Activated naive CD4-positive, alpha-beta T cell treated with anti-CD3 and anti-CD28 coated beads, Interleukin-2, amount 10 ng/mL, durations not matched to agents 7 days and 5 days (primary cell): ENCODE measurements at regions not wholly inside any gene's neighbourhood (a gene's known extent, or its start where the extent isn't known, plus 50 kb on each side); places are given as distances from the start of the nearest gene placed in this dataset.

Experiments used
- CTCF ChIA-PET: fragments of 350-600 bp; sonication (Branson Sonifier 250); formaldehyde crosslinking; loops from one replicate; lab custom pipeline; 2021; ENCODE audit warnings: antibody characterized with exemption; lab: Charles Lee
- DNase-seq: peaks from one replicate; pipeline ENCODE4 v3.0.0-alpha.2; 2020
- H3K27ac Mint-ChIP-seq: one replicate; pipeline ENCODE4 v1.8.0; 2021; ENCODE audit warnings: mild to moderate bottlenecking, moderate library complexity, mixed read lengths
- H3K27me3 Mint-ChIP-seq: one replicate; pipeline ENCODE4 v1.8.0; 2021; ENCODE audit warnings: mild to moderate bottlenecking, mixed read lengths
- H3K36me3 Mint-ChIP-seq: one replicate; pipeline ENCODE4 v1.8.0; 2021; ENCODE audit warnings: mixed read lengths
- H3K4me1 Mint-ChIP-seq: one replicate; pipeline ENCODE4 v1.8.0; 2021; ENCODE audit warnings: mixed read lengths
- H3K4me3 Mint-ChIP-seq: one replicate; pipeline ENCODE4 v1.8.0; 2021; ENCODE audit warnings: mild to moderate bottlenecking, moderate library complexity, mixed read lengths
- H3K9me3 Mint-ChIP-seq: one replicate; pipeline ENCODE4 v1.8.0; 2021; ENCODE audit warnings: mixed read lengths

- no peak overlapping the region for H3K27ac Mint-ChIP-seq
- CTCF ChIA-PET = no interaction called here
- H3K4me1 Mint-ChIP-seq = no peaks in the 10 kb centered on the region
- H3K4me3 Mint-ChIP-seq = no peak overlapping the region
- H3K27me3 Mint-ChIP-seq = peaks cover 18% of the 10 kb centered on the region
- H3K9me3 Mint-ChIP-seq = no peaks in the 10 kb centered on the region
- H3K36me3 Mint-ChIP-seq = no peaks in the 10 kb centered on the region
- DNase-seq = no peak
Observed at GRCh38 chr2:41932241-41933045, 115.4 kb upstream of the PKDCC start.

DNA sequence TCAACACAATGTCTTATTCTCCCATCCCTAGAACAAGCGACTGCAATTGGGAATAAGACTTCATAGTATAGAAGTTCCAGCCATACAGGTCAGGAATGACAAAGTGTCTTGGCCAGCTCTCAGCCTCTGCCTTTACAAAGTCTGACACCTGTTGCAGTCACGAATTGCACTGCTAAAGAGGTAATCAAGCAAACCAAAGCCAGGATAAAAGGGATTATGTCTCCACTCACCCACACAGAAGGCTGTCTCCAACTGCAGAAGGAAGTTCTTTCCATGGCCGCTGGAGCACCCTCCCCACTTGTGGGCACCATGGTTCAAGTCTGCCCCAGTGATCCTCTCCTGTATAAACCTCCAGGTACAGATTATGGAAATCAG lies 114.8 kb upstream of the PKDCC start:
- no peaks in the 10 kb centered on the region for H3K36me3 Mint-ChIP-seq
- CTCF ChIA-PET = no interaction called here
- no peaks in the 10 kb centered on the region for H3K9me3 Mint-ChIP-seq
- peaks cover 18% of the 10 kb centered on the region for H3K27me3 Mint-ChIP-seq
- no peaks in the 10 kb centered on the region for H3K4me1 Mint-ChIP-seq
- DNase-seq = no peak
- H3K27ac Mint-ChIP-seq = no peak overlapping the region
- H3K4me3 Mint-ChIP-seq = no peak overlapping the region

DNA sequence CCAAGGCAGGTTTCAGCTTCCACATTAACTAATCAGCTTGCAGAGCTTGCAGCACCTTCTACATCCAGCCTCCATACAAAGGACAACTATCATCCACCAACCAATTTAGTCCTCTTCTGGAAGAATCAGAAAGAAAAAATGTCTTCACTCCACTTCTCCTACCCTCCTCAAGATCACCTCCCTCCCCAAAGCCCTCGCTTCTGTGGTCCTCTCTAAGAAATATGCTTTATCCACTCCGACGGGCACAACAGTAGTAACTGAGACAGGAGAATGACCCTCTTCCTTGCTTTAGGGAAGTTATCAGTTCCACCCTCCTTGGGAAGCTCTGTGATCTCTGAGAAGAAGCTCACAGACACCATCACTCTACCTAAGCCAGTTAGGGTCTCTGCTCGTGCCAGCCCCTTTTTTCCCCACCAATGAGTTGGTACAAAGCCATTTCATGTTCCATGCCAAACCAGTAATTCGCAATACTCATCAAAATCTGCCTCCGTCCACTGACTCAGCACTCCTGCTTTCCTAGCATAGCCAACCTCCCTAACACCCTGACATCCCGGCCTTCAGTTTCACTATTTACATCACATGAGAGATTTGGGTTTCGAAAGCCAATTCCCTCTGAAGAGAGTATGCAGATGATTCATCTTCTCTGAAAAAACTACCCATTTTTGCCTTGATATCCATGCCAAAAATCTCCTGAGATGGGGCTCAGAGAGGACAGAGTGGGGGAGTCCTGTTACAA lies 114.1 kb upstream of the PKDCC start:
- no peak for DNase-seq
- CTCF ChIA-PET = no interaction called here
- Mint-ChIP-seq H3K4me1 (no peaks in the 10 kb centered on the region), H3K36me3 (no peaks in the 10 kb centered on the region), H3K9me3 (no peaks in the 10 kb centered on the region), H3K4me3 (no peak overlapping the region), H3K27me3 (peaks cover 18% of the 10 kb centered on the region), H3K27ac (no peak overlapping the region)

- no peaks in the 10 kb centered on the region for H3K9me3 Mint-ChIP-seq
- no peaks in the 10 kb centered on the region for H3K36me3 Mint-ChIP-seq
- DNase-seq = no peak
- no peak overlapping the region for H3K4me3 Mint-ChIP-seq
- no peak overlapping the region for H3K27ac Mint-ChIP-seq
- CTCF ChIA-PET = no interaction called here
- no peaks in the 10 kb centered on the region for H3K4me1 Mint-ChIP-seq
- peaks cover 18% of the 10 kb centered on the region for H3K27me3 Mint-ChIP-seq
Observed at GRCh38 chr2:41934329-41934958, 113.4 kb upstream of the PKDCC start.

DNA sequence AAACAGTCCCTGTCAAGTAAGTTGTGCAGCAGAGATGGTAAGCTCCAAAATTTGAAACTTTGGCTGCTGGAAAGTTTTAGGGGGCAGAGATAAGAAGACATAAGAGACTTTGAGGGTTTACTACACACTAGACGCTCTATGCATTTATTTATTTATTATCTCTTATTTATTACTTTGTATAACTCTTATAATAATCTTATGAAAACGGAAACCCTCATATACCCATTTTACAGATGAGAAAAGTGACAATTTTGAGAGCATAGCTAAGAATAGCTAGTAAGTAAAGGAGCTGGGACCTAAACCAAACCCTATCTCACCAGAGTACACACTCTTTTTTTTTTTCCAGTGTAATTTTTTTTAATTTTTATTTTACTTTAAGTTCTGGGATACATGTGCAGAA lies 112.8 kb upstream of the PKDCC start:
- no peaks in the 10 kb centered on the region for H3K36me3 Mint-ChIP-seq
- H3K4me3 Mint-ChIP-seq = no peak overlapping the region
- CTCF ChIA-PET = interaction anchor here (1.0 kb wide), 1 partner anchor 10 kb away, joined by 3 read pairs; no protein-coding TSS in a partner anchor
- no peaks in the 10 kb centered on the region for H3K4me1 Mint-ChIP-seq
- H3K27ac Mint-ChIP-seq = no peak overlapping the region
- peaks cover 18% of the 10 kb centered on the region for H3K27me3 Mint-ChIP-seq
- no peaks in the 10 kb centered on the region for H3K9me3 Mint-ChIP-seq
- DNase-seq = no peak

- H3K27ac Mint-ChIP-seq = no peak overlapping the region
- CTCF ChIA-PET = interaction anchor here (1.0 kb wide), 1 partner anchor 11 kb away, joined by 3 read pairs; no protein-coding TSS in a partner anchor
- H3K4me1 Mint-ChIP-seq = no peaks in the 10 kb centered on the region
- no peak for DNase-seq
- no peaks in the 10 kb centered on the region for H3K9me3 Mint-ChIP-seq
- no peak overlapping the region for H3K4me3 Mint-ChIP-seq
- H3K36me3 Mint-ChIP-seq = no peaks in the 10 kb centered on the region
- H3K27me3 Mint-ChIP-seq = peaks cover 18% of the 10 kb centered on the region
Observed at GRCh38 chr2:41935825-41936224, 112.0 kb upstream of the PKDCC start.

DNA sequence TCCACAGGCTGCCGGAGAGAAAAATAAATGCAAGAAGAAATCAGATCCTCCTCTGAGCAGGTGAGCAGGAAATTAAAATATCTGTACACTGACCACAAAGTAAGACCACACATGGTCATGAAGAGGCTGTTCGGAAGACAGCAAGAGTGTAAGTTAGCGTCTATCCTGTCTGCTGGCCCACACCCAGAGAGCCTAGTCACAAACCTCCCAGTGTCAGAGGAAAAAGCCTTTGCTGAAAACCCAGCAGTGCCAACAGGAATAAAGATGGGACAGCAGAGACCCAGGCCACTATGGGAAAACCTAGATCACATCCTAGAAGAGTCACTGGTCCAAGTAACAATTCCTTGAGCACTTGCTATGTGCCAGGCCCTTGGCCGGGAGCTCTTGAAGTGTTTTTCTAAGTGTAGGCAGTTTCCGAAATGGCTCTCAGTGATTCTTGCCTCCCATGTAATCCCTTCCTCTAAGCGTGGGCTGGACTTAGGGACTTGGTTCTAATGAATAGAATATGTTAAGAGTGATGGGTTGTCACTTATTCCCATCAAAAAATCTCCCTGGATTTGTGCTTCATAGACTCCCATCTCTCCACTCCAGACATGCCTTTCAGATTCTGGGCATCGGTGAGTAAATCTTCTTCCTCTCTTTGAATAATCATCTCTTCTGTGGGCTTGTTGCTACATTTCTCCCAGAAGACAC lies 110.9 kb upstream of the PKDCC start:
- Mint-ChIP-seq H3K27me3 (peaks cover 21% of the 10 kb centered on the region), H3K27ac (no peak overlapping the region), H3K9me3 (no peaks in the 10 kb centered on the region), H3K4me3 (no peak overlapping the region), H3K36me3 (no peaks in the 10 kb centered on the region), H3K4me1 (no peaks in the 10 kb centered on the region)
- no peak for DNase-seq
- CTCF ChIA-PET = no interaction called here

GRCh38 chr2:41937464-41937906 lies 110.3 kb upstream of the PKDCC start:
- DNase-seq = no peak
- CTCF ChIA-PET = no interaction called here

GRCh38 chr2:41937921-41938708 lies 109.7 kb upstream of the PKDCC start:
- CTCF ChIA-PET = no interaction called here
- Mint-ChIP-seq H3K9me3 (no peaks in the 10 kb centered on the region), H3K27ac (no peak overlapping the region), H3K4me3 (no peak overlapping the region), H3K27me3 (peaks cover 22% of the 10 kb centered on the region), H3K36me3 (no peaks in the 10 kb centered on the region), H3K4me1 (no peaks in the 10 kb centered on the region)
- no peak for DNase-seq

More at GRCh38 chr2:41937464-41937906, 110.3 kb upstream of the PKDCC start:
- peaks cover 24% of the 10 kb centered on the region for H3K27me3 Mint-ChIP-seq
- no peak overlapping the region for H3K27ac Mint-ChIP-seq
- no peak overlapping the region for H3K4me3 Mint-ChIP-seq
- no peaks in the 10 kb centered on the region for H3K36me3 Mint-ChIP-seq
- H3K4me1 Mint-ChIP-seq = no peaks in the 10 kb centered on the region
- H3K9me3 Mint-ChIP-seq = no peaks in the 10 kb centered on the region

DNA sequence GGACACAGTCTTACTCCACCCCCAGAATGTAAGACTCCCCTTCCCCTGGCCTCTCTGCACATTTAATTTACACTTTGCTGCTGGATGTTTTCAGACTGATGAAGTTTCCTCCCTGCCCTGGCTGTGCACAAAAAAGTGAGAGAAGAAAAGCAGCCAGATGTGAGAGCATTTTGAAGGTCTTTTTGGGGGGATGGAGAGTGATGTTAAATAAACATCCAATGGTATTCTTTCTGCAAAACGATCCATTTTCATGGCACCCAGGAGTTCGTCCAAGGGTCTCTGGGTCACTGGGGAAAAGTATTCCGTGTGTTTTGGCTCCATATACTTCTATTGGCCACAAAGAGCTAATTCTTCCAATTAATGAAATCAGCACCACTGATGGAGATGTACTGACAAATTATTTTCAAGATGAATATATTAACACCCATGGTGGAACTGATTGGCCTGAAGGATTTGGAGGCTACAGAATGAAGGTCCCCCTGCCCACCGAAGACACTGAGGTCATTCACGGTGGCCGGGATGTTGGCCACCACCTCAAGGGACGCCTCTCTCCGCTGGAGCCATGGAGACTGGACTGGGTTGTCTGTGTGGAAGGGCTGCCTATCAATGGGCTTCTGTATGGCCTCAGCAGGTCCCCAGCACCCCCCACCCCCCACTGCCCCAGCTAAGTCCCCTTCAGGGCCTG lies 107.6 kb upstream of the PKDCC start:
- DNase-seq = no peak
- no peaks in the 10 kb centered on the region for H3K9me3 Mint-ChIP-seq
- H3K4me1 Mint-ChIP-seq = no peaks in the 10 kb centered on the region
- CTCF ChIA-PET = interaction anchor here (1.3 kb wide), 1 partner anchor 146 kb away, joined by 3 read pairs; no protein-coding TSS in a partner anchor
- H3K4me3 Mint-ChIP-seq = no peak overlapping the region
- H3K27ac Mint-ChIP-seq = no peak overlapping the region
- no peaks in the 10 kb centered on the region for H3K36me3 Mint-ChIP-seq
- peaks cover 17% of the 10 kb centered on the region for H3K27me3 Mint-ChIP-seq

- no peak for DNase-seq
- H3K4me1 Mint-ChIP-seq = no peaks in the 10 kb centered on the region
- peaks cover 18% of the 10 kb centered on the region for H3K27me3 Mint-ChIP-seq
- no peak overlapping the region for H3K27ac Mint-ChIP-seq
- H3K9me3 Mint-ChIP-seq = no peaks in the 10 kb centered on the region
- CTCF ChIA-PET = interaction anchor here (1.3 kb wide), 1 partner anchor 146 kb away, joined by 3 read pairs; no protein-coding TSS in a partner anchor
- H3K36me3 Mint-ChIP-seq = no peaks in the 10 kb centered on the region
- no peak overlapping the region for H3K4me3 Mint-ChIP-seq
Observed at GRCh38 chr2:41940745-41941063, 107.1 kb upstream of the PKDCC start.

DNA sequence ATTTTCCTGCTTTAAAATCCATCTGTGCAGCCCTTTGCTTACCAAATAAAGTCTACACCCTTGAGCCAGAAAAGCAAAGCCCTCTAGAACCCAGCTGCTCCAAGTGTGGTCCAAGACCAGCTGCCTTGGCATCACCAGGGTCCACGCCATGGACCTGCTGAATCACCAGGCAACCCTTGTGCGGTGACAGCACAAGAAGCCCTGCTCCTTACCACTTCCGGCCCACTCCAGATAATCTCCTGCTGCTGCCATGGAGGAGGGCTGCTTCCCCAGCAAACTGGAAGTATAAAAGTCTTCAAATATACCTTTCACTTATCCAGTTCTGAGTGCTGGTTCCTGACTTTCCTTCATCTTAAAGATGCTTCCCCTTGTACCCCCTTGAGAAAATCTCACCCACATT lies 106.0 kb upstream of the PKDCC start:
- H3K36me3 Mint-ChIP-seq = no peaks in the 10 kb centered on the region
- CTCF ChIA-PET = no interaction called here
- H3K4me1 Mint-ChIP-seq = no peaks in the 10 kb centered on the region
- DNase-seq = no peak
- H3K9me3 Mint-ChIP-seq = no peaks in the 10 kb centered on the region
- peaks cover 22% of the 10 kb centered on the region for H3K27me3 Mint-ChIP-seq
- no peak overlapping the region for H3K4me3 Mint-ChIP-seq
- no peak overlapping the region for H3K27ac Mint-ChIP-seq

DNA sequence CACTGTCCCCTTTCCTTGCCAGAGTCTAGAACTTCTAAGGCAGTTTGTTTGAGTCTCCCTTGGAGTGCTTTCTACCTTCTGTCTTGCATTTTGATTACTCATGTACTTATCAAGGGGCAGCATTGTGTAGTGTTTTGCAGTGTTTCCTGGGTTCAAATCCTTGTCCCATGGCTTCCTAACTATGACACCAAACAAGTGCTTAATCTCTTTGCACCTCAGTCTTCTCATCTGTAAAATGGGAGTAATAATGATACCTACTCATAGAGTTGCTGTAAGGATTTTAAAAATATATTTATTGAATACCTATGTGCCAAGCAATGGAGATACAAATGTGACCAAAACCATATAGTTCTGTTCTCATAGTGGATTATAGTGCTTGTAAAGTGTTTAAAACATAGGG lies 105.5 kb upstream of the PKDCC start:
- CTCF ChIA-PET = no interaction called here
- Mint-ChIP-seq H3K4me1 (no peaks in the 10 kb centered on the region), H3K36me3 (no peaks in the 10 kb centered on the region), H3K4me3 (no peak overlapping the region), H3K9me3 (no peaks in the 10 kb centered on the region), H3K27ac (no peak overlapping the region), H3K27me3 (peaks cover 22% of the 10 kb centered on the region)
- no peak for DNase-seq
